ENCODE measurements at regions not wholly inside any gene's neighbourhood (a gene's known extent, or its start where the extent isn't known, plus 50 kb on each side); places are given as distances from the start of the nearest gene placed in this dataset.
A peak's percentile ranks its signal among the peaks of the same experiment; 100 is the strongest.
"Not testable (repeated sequence)": the region's sequence is repeated elsewhere in the genome, so short reads cannot be mapped to it uniquely, and the experiment has no call there.

DNA sequence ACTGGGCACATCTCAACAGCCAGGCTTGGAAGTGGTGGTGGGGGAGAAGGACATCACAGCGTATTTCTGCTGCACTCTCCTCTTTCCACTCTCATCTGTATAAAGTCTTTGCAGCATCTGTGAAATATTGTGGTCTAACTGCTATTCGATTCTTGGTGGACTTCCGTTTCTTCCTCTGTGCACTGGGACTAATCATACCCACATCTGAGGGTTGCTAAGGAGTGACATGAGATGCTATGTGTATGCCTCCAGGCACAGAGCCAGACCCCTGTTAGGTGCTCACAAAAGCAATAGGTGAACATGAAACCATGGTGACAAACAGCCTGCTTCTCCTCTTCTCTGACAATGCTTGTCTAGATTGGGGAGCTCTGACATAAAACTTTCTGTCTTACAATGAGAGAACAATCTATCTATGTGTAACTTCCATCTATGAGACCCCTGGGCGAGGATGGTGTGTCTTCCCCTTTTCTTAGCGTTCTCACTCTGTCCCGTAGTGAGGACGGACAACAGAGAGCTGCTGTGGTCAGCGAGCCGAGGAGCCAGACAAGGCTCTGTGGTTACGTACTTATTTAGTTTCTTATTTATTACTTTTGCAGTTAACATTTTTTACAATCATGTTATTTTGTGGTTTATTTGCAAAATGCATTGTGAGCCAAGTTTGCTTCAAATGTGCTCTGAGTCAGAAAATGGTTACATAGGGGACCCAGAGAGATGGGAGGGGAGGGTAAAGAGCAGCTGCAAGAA lies 196.7 kb upstream of the TPRG1 start:
- no peak for DNase-seq

GRCh38 chr3:188975600-188976314 lies 196.0 kb upstream of the TPRG1 start:
- DNase-seq, result no peak

DNA sequence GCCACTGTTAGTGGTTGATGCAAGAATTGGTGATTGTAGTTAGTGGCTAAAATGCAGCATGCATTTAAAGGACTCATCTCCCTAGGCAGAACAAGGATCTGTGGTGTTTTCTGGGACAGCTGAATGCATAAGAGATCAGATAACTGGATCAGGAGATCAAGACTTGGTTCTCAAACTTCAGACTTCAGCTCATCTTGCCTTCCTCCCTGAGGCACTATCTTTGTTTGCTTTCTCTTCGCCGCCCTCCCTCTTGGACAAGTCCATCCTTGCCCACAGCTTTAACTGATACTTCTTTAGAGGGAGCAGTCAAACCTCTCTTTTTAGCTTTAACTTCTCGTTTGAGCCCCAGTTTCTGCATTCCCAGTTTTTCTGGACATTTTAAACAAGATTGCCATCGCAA lies 195.4 kb upstream of the TPRG1 start:
- no peak for DNase-seq

GRCh38 chr3:188978421-188979171 lies 193.2 kb upstream of the TPRG1 start:
- DNase-seq, result no peak

DNA sequence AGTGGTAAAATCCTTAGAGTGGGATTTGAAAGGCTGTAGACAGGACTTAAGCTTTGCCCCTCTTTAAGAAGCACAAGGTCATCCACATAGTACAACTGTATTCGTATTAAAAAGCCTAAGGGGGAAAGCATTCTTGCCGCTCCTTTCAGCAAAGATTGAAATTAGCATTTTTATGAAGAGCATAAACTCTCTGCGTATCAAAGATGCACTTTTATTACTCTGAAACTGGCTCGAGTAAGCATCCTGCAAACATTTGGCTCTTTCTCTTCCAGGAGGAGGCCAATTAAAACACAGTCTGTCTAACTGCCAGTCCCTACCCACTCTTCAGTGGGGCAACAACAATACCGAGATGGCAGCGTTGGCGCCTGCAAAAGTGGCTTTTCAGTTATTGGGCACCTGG lies 192.5 kb upstream of the TPRG1 start:
- DNase-seq, result no peak

GRCh38 chr3:188979669-188980310 lies 192.0 kb upstream of the TPRG1 start:
- DNase-seq, result no peak

DNA sequence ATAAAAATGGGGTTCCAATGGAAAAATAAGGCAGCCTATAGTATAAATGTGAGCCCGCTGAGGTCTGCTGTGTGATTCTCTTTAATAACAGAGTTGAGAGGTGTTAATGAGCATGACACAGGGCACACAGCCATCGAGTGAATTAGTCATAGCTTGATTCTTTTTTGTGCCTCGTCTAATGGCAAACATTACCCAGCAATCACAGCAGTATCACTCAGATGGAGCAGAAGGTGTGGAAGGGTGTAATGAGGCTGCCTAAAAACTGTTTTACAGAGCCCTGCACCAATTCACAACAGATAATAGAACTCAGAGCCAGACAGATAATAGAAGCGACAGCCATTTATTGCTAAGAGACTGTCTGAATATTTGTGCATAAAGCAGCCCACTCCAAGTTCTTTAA lies 178.6 kb upstream of the TPRG1 start:
- no peak for DNase-seq

DNA sequence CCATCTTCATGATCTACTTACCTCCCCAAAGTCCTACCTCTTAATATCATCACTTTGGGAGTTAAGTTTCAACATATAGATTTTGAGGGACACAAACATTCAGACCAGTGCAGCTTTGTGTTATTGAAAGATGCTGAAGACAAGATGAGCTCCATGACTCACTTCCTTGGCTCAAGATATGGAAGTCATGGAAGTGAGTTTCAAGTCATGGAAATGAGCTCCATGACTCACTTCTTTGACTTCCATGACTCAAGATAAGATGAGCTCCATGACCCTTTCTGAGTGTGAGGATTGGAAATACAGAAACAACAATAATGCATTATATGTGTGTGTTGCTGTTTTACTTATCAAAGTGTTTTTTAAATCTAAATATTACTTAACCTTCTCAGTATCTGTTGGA lies 170.2 kb upstream of the TPRG1 start:
- DNase-seq, result no peak

DNA sequence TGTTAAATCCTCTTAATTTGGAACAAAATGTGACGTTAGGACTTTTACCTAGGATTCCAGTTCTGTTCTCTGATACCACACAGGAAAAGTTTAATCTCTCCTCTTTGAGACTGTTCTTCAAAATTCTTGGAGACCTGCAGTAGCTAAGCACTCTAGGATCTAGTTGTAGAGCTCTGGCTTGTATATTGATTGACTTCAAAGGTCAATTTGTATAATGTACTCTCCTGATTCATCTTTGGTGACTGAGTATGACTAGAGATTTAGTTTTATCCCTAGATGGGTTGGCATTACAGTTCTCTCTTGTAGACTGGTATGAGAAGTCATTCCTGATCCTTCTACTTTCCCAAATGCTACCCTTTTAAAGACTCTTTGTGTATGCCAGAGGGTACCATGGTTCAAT lies 168.4 kb upstream of the TPRG1 start:
- no peak for DNase-seq

GRCh38 chr3:189013224-189013888 lies 158.4 kb upstream of the TPRG1 start:
- no peak for DNase-seq

GRCh38 chr3:189014526-189014925 lies 157.2 kb upstream of the TPRG1 start:
- no peak for DNase-seq

GRCh38 chr3:189022576-189023466 lies 148.9 kb upstream of the TPRG1 start:
- not testable (repeated sequence) for DNase-seq

DNA sequence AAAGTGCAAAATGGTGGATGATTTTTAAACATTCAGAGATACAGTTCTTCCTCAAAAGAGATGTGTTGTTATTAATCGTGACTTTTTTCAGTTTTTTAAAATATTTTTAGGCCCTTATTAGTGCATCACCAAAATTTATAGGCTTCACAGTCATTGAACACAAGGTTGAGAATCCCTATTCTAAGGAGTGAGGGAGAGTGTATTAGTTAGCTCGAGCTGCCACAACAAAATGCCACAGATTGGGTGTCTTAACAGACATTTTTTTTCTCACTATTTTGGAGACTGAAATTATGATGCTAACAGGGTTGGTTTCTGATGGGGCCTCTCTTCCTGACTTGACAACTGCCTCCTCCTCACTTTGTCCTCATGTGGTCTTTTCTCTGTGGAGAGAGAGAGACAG lies 145.9 kb upstream of the TPRG1 start:
- no peak for DNase-seq

GRCh38 chr3:189027626-189028155 lies 144.1 kb upstream of the TPRG1 start:
- no peak for DNase-seq

- DNase-seq, result no peak
Measured at GRCh38 chr3:189038773-189039745, 132.7 kb upstream of the TPRG1 start.

DNA sequence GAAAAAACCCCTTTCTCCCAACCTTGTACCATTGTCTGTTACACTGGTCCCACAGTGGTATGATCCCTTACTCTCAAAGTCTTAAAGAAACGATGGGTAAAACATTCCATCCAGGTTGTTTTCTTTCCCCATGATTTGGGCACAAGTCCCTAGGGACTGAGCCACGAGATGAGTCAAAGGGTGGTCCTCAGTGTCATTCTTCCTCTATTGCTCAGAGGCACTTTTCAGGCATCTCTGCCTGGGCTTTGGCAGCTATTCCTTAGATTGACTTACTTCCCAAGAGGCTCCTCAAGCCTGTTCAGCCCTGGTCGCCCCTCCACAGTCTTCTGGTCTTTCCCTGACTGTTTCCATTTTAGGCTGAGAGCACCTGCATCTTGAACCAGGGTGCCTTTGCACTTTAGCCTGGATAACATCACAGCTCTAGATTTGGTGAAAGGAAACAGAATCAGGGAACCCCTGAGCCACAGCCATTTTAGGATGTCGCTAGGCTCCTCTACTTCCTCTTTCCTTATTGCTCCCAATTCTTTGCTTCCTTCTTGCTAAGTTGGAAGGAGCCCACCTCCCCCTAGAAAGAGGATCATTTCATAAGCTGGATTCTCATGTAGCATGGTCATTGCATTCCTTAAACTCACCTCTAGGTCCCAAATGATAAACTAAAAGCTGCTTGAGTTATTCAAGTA lies 131.0 kb upstream of the TPRG1 start:
- no peak for DNase-seq

- peak; percentile 66 for DNase-seq
Measured at GRCh38 chr3:189041482-189042090, 130.2 kb upstream of the TPRG1 start.

GRCh38 chr3:189042832-189043231 lies 128.9 kb upstream of the TPRG1 start:
- DNase-seq, result no peak
